Activated CD4-positive, alpha-beta T cell treated with anti-CD3 and anti-CD28 coated beads, Interleukin-2, amount 50 U/mL, for 4 hours (primary cell): ENCODE measurements at regions not wholly inside any gene's neighbourhood (a gene's known extent, or its start where the extent isn't known, plus 50 kb on each side); places are given as distances from the start of the nearest gene placed in this dataset.

Experiments
- DNase-seq, 2 experiments: peaks; one replicate each; pipeline ENCODE4 v3.0.0-alpha.2; 2020

DNA sequence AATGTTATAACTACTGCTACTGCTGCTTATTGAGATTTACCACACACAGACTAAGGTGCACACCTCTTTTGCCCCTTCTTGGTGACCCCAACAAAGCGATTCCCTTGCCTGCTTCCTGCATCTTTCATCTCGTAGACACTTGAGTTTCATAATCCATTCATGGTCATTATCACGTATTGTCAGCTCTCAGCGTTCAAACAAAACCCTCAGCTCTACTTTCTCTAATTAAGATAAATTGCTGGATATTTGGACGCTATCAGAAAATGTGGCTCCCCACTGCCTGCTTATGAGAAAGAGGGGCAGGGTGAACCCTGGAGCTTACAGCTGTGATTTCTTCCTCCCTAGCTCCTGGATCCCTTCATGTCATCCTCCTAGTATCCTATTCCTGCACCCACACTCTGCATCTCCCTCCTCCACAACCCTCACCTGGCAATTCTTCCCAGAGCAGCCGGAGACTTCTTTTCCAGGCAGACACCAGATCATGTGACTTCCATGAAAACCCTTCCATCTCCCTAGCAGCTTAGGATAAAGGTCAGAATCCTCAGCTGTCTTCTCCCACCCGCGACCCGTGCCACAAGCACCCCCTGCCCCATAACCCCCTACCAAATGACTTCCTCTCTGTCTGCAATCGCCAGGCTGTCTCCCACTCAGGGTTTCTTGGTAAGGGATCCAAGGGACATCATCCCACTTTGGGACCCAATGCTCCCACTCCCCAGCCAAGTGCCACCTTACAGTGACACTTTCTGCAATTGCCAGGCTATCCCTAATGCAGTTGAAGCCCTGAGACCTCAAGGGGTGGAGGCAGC, 146.5 kb downstream of the NSG2 start:
- DNase-seq: no peak

DNA sequence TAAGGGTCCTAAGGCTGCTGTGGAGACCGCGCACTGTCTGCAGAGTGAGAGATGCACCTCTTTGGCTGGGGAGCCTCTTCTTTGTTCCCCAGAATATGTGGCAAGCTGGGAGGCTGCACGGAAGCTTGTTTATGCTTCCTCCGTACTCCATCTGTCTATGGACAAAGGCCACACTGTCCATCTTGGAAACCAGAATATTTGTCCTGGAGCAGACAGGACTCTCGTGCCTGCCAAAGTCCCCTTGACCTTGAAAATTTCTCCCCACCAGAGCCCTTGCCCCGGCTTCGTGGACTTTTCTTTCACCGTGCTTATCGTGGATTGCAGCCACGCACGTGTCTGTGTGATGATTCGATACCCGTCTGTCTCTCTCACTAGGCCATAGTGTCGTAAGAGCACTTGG, 147.4 kb downstream of the NSG2 start:
- no peak for DNase-seq

GRCh38 chr5:174195517-174195916, 150.0 kb downstream of the NSG2 start:
- no peak for DNase-seq

DNA sequence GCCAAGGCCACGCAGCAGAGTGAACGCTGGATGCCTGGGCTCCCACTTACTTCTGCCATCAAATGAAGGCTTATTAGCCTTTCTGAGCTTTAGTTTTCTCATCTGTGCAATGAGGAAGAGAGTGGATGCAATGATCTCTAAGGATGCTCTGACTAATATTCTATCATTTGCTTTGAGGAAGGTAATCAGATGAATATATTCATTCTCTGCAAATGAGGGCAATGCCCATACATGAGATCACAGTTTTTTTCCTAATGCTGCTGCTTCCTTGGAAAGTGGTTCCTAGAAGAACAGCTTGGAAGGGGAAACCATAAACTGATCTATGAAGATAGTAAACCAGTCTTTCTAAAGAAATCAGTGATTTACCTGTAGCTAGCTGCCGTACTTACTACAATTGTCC, 152.4 kb downstream of the NSG2 start:
- no peak for DNase-seq

DNA sequence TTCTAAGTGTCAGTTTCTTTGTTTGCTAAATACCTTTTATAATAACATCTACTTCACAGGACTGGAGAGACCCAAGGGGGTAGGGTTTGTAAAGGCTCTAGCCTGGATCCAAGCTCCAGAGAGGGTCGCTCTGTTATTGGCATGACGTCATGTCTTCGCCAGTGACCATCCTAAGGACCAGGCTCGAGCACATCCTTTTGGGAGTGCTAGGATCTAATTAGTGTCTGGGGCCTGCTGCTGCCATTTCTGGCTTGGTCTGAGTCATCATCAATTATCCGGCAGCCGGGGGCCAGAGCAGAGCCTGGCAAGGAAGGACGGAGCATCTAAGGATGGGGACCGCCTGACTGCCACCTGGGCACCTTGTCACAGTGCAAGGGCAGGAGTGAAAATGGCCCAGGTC, 153.0 kb downstream of the NSG2 start:
- no peak for DNase-seq

GRCh38 chr5:174202996-174203395, 157.5 kb downstream of the NSG2 start:
- DNase-seq: no peak

- DNase-seq: no peak
Measured at GRCh38 chr5:174204535-174205313, 159.2 kb downstream of the NSG2 start.

DNA sequence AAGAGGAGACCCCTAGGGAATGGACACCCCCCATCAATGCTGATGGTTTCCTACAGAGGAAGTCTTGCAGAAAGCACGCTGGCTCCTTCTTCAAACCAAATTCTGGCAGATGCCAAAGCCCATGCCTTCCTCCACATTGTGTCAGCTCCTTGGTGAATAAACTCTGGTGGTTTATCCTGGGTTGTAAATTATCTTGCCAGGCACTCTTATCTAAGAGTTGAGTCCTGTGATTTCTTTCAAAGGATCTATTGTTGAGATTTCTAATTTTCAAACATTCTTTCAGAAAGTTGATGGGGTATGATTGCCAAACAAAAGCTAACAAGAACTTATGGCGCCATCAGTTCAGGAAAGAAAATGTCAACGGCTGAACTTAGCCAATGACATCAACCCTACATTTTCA, 160.4 kb downstream of the NSG2 start:
- no peak for DNase-seq

DNA sequence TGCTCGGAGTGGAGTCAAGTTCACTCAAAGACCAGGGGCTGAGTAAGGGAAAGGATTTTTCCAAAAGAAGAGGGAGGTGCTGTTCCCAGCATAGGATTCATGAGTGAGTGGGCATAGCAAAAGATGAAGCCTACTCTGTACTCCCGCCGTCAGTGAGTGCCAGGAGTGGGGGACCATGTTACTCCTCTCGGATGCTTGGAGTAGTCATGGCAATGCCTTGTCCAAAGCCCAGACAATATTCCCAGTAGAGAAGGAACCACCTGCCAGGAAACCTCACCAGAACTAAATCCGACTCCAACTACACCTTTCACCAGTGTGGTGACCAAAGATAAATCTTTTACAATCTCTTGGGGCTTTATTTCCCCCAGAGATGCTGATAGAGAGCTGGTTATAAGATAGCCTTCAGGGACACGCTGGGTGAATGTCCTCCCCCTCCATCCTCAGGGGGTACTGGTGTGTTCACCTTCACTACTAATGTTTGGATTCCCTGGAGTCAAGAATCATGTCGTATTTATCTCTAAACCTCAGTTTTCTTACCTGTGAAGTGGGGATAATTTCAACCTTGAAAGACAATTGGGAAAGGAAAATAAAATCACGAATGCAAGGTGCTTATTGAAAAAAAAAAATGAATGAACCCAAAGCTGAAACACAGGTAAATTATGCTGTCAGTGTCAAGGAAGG, 165.2 kb downstream of the NSG2 start:
- no peak for DNase-seq

DNA sequence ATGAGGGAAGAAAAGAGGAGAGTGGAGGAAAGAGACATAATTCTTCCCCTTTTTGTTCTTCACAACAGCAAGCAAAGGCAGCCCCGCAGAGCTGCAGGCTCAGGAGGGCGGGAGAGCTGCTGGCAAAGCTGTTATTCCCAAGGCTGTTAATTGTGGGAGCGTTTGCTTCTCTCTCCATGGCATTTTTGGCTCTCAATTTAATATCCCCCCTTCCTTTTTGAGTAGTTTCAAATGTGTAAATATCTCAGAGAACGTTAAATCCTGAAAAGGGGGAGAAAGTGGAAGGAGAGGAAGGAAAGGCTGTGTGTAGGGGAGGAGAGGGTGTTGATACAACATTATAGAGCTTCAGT, 165.7 kb downstream of the NSG2 start:
- DNase-seq: no peak

DNA sequence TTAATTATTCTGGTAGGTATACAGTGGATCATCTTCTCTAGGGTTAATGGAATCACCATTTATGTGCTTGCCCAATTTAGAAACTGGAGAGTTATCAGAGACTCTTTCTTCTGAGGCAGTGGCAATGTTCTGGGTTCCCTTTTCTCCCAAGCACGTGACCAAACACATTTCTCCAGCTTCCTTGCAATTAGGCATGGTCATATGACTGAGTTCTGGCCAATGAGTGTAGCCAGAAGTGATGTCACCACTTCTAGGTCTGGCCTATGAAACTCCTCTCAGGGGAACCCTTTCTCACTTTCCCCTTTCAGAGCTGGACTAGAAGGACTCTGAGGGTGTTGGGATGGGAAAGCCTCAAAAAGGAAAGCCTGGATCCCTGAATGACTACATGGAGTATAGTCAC, 172.0 kb downstream of the NSG2 start:
- DNase-seq: no peak

DNA sequence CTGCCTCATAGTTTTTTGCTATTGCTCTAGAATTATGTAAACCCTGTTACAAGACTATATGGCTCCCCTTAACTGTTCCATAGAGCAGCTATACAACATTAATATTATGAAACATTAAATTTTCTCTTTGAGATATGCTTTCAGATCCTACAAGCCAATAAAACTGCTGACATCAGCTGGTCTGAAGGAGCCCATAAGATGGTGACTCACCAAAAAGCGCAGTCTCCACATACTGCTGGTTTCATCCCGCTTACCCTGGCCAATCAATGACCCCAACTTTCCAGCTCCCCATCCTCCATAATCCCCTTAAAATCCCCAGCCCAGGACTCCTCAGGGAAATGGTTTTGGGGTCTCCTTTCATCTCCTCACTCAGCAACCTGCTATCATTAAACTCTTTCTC, 172.7 kb downstream of the NSG2 start:
- no peak for DNase-seq

DNA sequence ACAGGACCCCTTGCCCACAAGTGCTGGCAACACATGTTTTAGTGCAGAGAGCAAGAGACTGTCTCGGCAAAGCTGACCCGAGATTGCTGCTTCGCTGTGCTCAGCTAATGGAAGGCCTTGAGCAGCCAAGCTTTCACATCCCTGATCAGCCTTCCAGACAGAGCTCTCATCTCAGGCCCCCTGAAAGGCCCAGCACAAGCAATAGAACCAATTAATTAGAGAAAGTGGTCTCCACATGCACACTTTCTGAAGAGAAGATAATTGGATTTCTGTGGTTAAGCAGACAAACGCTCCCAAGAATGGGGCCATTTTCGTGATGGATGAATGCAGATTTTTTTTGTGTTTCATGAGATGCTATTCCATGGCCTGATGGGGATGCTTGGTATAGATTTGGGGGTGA, 174.9 kb downstream of the NSG2 start:
- no peak for DNase-seq

- no peak for DNase-seq
Measured at GRCh38 chr5:174221436-174221835, 175.9 kb downstream of the NSG2 start.

DNA sequence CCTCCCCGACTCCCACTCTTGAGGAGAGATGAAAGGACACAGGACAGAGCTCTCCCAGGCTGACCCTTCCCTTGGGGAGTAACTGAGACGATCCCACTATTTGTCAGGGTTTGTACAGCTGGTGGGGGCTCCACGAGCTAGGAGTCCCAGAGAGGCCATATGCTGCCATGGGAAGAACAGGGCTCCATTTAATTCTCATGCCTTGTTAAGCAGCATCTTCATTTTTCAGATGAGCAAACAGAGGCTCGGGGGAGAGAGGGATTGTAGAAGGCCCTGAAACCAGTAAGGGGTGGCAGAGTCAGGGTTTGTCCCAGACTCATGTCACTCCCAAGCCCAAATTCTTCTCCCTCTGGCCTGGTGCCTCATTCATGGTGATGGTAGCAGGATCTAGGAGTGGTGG, 176.4 kb downstream of the NSG2 start:
- no peak for DNase-seq

- no peak for DNase-seq
Measured at GRCh38 chr5:174222891-174223290, 177.4 kb downstream of the NSG2 start.

DNA sequence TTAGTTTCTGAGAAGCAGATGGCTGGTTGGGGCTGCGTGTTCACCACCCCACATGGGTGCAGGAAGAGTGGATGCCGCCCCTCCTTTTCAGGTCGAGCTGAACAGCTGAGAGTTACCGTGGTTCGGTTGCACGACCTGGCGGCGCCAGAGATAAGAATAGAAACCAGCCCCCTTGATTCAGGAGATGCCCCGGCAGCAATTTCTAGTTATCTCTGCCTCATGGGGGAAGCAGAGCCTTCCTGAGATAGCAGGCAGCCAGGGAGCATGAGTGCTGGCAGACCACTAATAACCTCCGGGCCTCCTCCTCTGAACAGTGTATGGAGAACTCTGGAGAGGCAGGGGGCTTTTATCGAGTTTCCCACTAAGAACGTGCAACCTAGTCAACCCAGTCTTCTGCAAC, 177.8 kb downstream of the NSG2 start:
- no peak for DNase-seq

GRCh38 chr5:174229068-174229467, 183.6 kb downstream of the NSG2 start:
- DNase-seq: no peak

DNA sequence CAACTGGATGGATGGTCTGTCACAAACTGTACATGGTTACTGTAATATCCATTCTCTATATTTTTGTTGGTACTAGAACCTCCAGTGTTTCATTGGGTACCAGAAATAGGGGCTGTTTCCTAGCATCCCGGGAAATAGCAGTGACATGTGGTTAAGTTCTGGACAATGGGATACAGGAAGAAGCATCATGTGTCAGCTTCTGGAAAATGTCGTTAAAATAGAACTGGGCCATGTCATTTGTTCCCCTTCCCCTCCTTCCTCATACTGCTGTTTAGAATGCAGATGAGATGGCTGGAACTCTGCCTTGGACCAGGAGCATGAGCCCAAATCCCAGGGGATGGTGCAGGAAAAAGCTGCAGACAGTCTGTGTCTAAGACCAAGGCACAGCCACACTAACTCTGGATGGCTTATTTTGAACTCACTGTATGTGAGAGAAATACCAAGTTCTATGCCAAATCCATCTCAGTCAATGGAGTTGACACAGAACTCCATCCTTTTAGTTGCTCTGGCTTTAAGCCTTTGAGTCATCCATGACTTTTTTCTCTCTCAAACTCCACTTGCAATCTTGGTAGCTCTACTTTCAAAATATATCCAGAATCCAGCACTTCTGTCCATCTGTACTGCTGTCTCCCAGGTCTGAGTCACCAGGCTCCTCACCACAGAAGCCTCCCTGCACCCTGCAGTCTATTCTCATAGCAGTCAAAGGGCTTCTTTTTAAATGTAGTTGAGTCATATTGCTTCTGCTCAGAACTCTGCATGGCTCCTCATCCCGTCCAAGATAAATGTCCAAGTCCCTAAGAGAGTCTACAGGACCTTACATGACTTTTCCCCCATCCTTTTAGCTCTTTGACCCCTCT, 184.2 kb downstream of the NSG2 start:
- no peak for DNase-seq

DNA sequence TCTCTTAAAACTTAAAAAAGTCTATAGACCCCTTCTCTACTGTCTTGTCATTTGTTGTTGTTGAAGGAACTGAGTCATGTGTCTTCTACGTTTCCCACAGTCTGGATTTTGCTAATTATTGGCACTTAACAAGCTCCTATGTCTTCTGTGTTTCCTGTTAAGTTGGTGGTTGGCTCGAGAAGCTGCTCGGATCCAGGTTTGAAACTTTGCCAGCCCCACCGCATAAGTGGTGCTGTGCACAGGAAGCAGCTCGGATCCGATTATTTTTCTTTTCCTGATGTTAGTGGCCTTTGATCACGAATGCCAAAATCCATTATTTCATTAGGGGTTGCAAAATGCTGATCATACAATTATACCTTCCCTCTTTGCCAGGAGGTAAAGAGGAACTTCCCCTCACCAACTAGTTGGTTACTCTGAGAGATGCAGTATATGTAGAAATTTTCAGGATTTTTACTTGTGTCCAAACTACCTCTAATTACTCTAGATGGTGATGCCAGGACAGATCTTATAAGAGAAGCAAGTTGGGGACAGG, 186.5 kb downstream of the NSG2 start:
- no peak for DNase-seq

GRCh38 chr5:174234388-174234787, 188.9 kb downstream of the NSG2 start:
- no peak for DNase-seq

- no peak for DNase-seq
Measured at GRCh38 chr5:174235221-174236011, 189.9 kb downstream of the NSG2 start.
